ENCODE measurements at regions not wholly inside any gene's neighbourhood (a gene's known extent, or its start where the extent isn't known, plus 50 kb on each side); places are given as distances from the start of the nearest gene placed in this dataset.

GRCh38 chr9:126146254-126147145 is 180.1 kb upstream of the MVB12B start:
- CTCF ChIA-PET, result interaction anchor here (0.7 kb wide), 1 partner anchor 86 kb away, joined by 4 read pairs; no protein-coding TSS in a partner anchor
- H3K4me3 ChIP-seq (ENCODE audit: low read depth, low read length, poor library complexity, severe bottlenecking), result no peak overlapping the region
- H3K9me3 ChIP-seq (ENCODE audit: low read depth, low read length, poor library complexity, severe bottlenecking), result no peaks in the 10 kb centered on the region
- no peak for TF ChIP-seq EZH2 (IDR thresholded peaks at IDR 0.05; ENCODE audit: borderline replicate concordance, low read depth, low read length, poor library complexity, severe bottlenecking)
- peak; percentile 66 for TF ChIP-seq CTCF (conservative IDR thresholded peaks at IDR 0.05; ENCODE audit: low read depth, low read length)
- POLR2A ChIA-PET (ENCODE audit: low non-redundant PET), result no interaction called here
- H3K4me1 ChIP-seq (ENCODE audit: insufficient read depth, low read length, poor library complexity, severe bottlenecking), result peaks cover 7% of the 10 kb centered on the region
- H3K36me3 ChIP-seq (ENCODE audit: insufficient read depth, low read length, poor library complexity, severe bottlenecking), result no peaks in the 10 kb centered on the region
- H3K27ac ChIP-seq (ENCODE audit: low read depth, low read length, poor library complexity, severe bottlenecking), result no peak overlapping the region
- H3K27me3 ChIP-seq (replicated peaks; ENCODE audit: insufficient read depth, low read depth, low read length, poor library complexity), result peaks cover 70% of the 10 kb centered on the region
- DNase-seq (ENCODE audit: low spot score), result peak; percentile 47
- no TSS peak for BruUV-seq (replicated peaks)
- intact Hi-C loops (cut with micrococcal nuclease; ENCODE audit: unreplicated experiment), result no loop called here

GRCh38 chr9:126147186-126147935 is 179.3 kb upstream of the MVB12B start:
- Histone ChIP-seq H3K4me3 (ENCODE audit: low read depth, low read length, poor library complexity, severe bottlenecking) (no peak overlapping the region), H3K4me1 (ENCODE audit: insufficient read depth, low read length, poor library complexity, severe bottlenecking) (peaks cover 14% of the 10 kb centered on the region), H3K27ac (ENCODE audit: low read depth, low read length, poor library complexity, severe bottlenecking) (no peak overlapping the region), H3K27me3 (replicated peaks; ENCODE audit: insufficient read depth, low read depth, low read length, poor library complexity) (peaks cover 63% of the 10 kb centered on the region), H3K36me3 (ENCODE audit: insufficient read depth, low read length, poor library complexity, severe bottlenecking) (no peaks in the 10 kb centered on the region), H3K9me3 (ENCODE audit: low read depth, low read length, poor library complexity, severe bottlenecking) (no peaks in the 10 kb centered on the region)
- intact Hi-C loops (cut with micrococcal nuclease; ENCODE audit: unreplicated experiment), result no loop called here
- CTCF ChIA-PET, result no interaction called here
- BruUV-seq (replicated peaks), result no TSS peak
- no peak for TF ChIP-seq CTCF (conservative IDR thresholded peaks at IDR 0.05; ENCODE audit: low read depth, low read length)
- no peak for TF ChIP-seq EZH2 (IDR thresholded peaks at IDR 0.05; ENCODE audit: borderline replicate concordance, low read depth, low read length, poor library complexity, severe bottlenecking)
- DNase-seq (ENCODE audit: low spot score), result no peak
- POLR2A ChIA-PET (ENCODE audit: low non-redundant PET), result no interaction called here

- POLR2A ChIA-PET (ENCODE audit: low non-redundant PET), result no interaction called here
- DNase-seq (ENCODE audit: low spot score), result no peak
- H3K4me1 ChIP-seq (ENCODE audit: insufficient read depth, low read length, poor library complexity, severe bottlenecking), result peaks cover 14% of the 10 kb centered on the region
- H3K36me3 ChIP-seq (ENCODE audit: insufficient read depth, low read length, poor library complexity, severe bottlenecking), result no peaks in the 10 kb centered on the region
- no peak overlapping the region for H3K27ac ChIP-seq (ENCODE audit: low read depth, low read length, poor library complexity, severe bottlenecking)
- H3K4me3 ChIP-seq (ENCODE audit: low read depth, low read length, poor library complexity, severe bottlenecking), result no peak overlapping the region
- TF ChIP-seq EZH2 (IDR thresholded peaks at IDR 0.05; ENCODE audit: borderline replicate concordance, low read depth, low read length, poor library complexity, severe bottlenecking) (no peak), CTCF (conservative IDR thresholded peaks at IDR 0.05; ENCODE audit: low read depth, low read length) (no peak)
- no peaks in the 10 kb centered on the region for H3K9me3 ChIP-seq (ENCODE audit: low read depth, low read length, poor library complexity, severe bottlenecking)
- H3K27me3 ChIP-seq (replicated peaks; ENCODE audit: insufficient read depth, low read depth, low read length, poor library complexity), result peaks cover 54% of the 10 kb centered on the region
- intact Hi-C loops (cut with micrococcal nuclease; ENCODE audit: unreplicated experiment), result no loop called here
- BruUV-seq (replicated peaks), result no TSS peak
- CTCF ChIA-PET, result no interaction called here
Measured at GRCh38 chr9:126147936-126148870, 178.4 kb upstream of the MVB12B start.
